Thyroid gland (tissue), 4 donors: ENCODE measurements at regions not wholly inside any gene's neighbourhood (a gene's known extent, or its start where the extent isn't known, plus 50 kb on each side); places are given as distances from the start of the nearest gene placed in this dataset.

ENCODE experiments used
- POLR2A ChIP-seq, 2 donors: fragments of 450-650 bp; IDR thresholded peaks; one replicate each; pipeline ENCODE4 v1.6.1; 2017; ENCODE audit warnings: antibody characterized with exemption in 2 of 2, mild to moderate bottlenecking in 2 of 2, moderate library complexity in 1 of 2
- TF ChIP-seq, protein P1 (sequence below), 6 experiments: fragments of 200-600 bp in 3 of 6; fragments of 450-650 bp in 3 of 6; sonication (generic) in 3 of 6; IDR thresholded peaks; one replicate each; pipeline ENCODE4 v1.5.1; 2016 to 2019; ENCODE audit warnings: antibody characterized with exemption in 6 of 6, mild to moderate bottlenecking in 2 of 6, inconsistent platforms in 1 of 6, moderate library complexity in 1 of 6

DNA sequence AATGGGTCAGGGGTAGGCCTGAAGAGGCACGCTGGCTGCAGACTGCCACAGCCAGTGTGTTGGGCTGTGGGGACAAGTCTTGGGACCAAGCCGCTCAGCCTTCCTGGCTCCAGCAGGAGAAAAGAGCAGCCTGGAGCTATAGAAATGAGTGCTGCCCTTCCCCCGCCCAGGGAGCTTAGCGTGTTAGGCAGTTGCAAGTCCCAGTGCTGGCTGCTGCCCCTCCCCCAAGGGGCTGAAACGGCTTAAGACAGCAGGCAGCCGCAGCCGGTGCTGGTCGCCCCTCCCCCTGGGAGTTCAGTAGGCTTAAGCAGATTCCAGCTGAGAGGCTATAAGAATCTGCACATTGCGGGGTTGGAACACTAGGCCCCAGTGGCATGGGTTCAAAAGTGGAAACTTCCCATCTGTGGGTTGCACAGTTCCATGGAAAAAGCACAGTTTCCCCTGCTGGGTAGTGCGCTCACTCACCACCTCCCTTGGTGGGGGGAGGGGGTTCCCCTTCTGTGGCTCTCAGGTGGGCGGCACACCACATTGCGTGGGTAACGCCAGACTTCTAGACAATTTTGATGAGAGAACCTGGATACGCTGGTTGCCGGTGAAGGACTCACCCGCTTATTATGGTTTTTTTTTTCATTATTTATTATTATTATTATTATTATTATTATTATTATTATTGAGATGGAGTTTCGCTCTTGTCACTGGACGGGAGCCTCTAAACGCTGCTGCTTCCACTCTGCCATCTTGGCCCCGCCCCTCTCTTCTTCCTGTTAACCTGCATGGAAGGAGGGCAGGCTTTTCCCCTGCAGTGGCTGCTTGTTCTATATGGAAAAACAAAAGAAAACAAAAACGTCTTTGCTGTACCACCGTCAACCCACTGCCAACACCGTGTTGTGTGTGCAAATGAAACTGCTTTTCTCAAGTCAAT is 151.1 kb downstream of the CXCL12 start:
- TF ChIP-seq, protein P1, sequence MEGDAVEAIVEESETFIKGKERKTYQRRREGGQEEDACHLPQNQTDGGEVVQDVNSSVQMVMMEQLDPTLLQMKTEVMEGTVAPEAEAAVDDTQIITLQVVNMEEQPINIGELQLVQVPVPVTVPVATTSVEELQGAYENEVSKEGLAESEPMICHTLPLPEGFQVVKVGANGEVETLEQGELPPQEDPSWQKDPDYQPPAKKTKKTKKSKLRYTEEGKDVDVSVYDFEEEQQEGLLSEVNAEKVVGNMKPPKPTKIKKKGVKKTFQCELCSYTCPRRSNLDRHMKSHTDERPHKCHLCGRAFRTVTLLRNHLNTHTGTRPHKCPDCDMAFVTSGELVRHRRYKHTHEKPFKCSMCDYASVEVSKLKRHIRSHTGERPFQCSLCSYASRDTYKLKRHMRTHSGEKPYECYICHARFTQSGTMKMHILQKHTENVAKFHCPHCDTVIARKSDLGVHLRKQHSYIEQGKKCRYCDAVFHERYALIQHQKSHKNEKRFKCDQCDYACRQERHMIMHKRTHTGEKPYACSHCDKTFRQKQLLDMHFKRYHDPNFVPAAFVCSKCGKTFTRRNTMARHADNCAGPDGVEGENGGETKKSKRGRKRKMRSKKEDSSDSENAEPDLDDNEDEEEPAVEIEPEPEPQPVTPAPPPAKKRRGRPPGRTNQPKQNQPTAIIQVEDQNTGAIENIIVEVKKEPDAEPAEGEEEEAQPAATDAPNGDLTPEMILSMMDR (IDR thresholded peaks at IDR 0.05): no peak
- no peak for TF ChIP-seq POLR2A (IDR thresholded peaks at IDR 0.05)
